GM08714 (cell line): ENCODE measurements at regions not wholly inside any gene's neighbourhood (a gene's known extent, or its start where the extent isn't known, plus 50 kb on each side); places are given as distances from the start of the nearest gene placed in this dataset.
"Not testable (repeated sequence)": the region's sequence is repeated elsewhere in the genome, so short reads cannot be mapped to it uniquely, and the experiment has no call there.

ENCODE experiments used
- H3K4me3 ChIP-seq: fragments of 200-500 bp; sonication (Bioruptor generic); 2 replicates; pipeline ENCODE4 v1.5.1; 2014; ENCODE audit warnings: mild to moderate bottlenecking, low read length, inconsistent platforms
- ZNF274 ChIP-seq: IDR thresholded peaks from 2 replicates; pipeline ENCODE4 v1.6.1; 2012; ENCODE audit warnings: mild to moderate bottlenecking, low read depth, low read length

DNA sequence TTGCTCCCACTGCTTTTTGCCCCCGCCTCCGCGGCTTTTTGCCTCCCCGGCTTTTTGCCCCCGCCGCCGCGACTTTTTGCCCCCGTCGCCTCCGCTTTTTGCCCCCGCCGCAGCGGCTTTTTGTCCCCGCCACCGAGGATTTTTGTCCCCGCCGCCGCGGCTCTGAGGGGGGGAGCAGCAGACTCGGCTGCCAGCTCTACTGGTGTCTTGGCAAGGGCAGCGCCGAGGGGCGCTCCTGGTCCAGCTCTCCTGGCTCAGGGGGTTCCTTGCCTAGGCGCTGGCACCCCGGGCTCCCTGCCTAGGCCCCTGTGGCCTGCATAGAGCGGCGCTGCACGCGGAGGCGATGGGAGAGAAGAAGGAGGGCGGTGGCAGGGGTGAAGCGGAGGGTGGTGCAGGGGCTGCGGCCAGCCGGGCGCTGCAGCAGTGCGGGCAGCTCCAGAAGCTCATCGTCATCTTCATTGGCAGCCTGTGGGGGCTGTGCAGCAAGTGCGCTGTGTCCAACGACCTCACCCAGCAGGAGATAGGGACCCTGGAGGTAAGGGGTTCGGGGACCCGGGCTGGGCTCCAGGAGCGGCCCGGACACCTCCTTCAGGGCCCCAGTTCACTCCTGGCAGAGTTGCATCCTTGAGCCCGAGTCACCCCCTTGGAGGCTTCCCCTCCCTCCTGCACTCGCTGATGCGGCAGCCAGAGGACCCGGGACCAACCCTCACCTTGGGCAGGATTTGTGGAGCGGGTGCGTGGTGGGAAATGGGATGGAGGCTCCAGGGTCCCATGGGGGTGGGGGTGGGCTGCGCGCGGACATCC is 642.4 kb downstream of the GOLGA6L6 start:
- TF ChIP-seq ZNF274, result no peak

DNA sequence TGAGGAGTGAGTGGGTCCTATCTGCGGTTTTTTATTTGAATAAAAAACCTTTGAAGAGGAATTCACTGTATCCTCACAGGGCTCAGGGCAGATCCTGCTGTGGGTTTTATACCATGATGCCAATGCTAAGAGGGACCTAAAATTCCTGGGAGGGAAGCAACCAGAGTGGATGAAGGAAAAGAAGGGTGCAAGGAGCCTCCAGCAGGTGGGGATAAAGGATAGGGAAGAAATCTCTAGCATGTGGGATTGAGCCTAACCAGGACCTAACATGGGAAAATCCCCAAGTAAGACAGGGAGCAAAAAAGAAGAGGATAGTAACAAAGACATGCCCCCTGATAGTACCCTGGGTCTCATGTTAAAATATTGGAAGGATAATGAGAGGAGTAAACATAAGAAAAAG is 652.8 kb downstream of the GOLGA6L6 start:
- H3K4me3 ChIP-seq, result not testable (repeated sequence)

More for the DNA sequence above, 642.4 kb downstream of the GOLGA6L6 start:
- no peak overlapping the region for H3K4me3 ChIP-seq

DNA sequence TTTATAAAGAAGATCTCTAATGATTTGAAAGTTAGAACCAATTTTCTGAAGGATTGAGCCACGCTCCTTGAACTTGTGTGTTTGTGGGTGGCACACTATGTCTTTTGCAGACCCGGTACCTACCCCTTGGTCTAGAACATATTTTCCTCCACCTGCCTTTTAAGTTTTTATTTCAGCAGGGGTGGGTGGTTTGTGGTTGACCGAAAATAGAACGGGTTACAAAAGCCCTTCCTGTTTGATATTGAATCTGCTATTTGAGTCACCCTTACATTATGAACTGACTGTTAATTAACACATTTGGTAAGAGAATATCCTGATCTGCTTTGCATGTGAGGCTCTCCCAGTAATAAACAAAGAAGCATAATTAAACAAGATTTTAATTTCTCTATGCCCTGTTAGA is 697.5 kb downstream of the GOLGA6L6 start:
- not testable (repeated sequence) for H3K4me3 ChIP-seq
